ENCODE measurements at regions not wholly inside any gene's neighbourhood (a gene's known extent, or its start where the extent isn't known, plus 50 kb on each side); places are given as distances from the start of the nearest gene placed in this dataset.

- DNase-seq (ENCODE audit: low read depth), result no peak
- TF ChIP-seq, protein P1, sequence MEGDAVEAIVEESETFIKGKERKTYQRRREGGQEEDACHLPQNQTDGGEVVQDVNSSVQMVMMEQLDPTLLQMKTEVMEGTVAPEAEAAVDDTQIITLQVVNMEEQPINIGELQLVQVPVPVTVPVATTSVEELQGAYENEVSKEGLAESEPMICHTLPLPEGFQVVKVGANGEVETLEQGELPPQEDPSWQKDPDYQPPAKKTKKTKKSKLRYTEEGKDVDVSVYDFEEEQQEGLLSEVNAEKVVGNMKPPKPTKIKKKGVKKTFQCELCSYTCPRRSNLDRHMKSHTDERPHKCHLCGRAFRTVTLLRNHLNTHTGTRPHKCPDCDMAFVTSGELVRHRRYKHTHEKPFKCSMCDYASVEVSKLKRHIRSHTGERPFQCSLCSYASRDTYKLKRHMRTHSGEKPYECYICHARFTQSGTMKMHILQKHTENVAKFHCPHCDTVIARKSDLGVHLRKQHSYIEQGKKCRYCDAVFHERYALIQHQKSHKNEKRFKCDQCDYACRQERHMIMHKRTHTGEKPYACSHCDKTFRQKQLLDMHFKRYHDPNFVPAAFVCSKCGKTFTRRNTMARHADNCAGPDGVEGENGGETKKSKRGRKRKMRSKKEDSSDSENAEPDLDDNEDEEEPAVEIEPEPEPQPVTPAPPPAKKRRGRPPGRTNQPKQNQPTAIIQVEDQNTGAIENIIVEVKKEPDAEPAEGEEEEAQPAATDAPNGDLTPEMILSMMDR (IDR thresholded peaks at IDR 0.05; ENCODE audit: low read depth, low read length, missing control alignments), result no peak
- in situ Hi-C loops (cut with HindIII; ENCODE audit: low sequenced_read_pairs), result no loop called here
- no peak overlapping the region for H3K4me3 ChIP-seq (ENCODE audit: low read depth, low read length)
These were observed 173.3 kb downstream of the TANC2 start for GRCh38 chr17:63139356-63139755.

DNA sequence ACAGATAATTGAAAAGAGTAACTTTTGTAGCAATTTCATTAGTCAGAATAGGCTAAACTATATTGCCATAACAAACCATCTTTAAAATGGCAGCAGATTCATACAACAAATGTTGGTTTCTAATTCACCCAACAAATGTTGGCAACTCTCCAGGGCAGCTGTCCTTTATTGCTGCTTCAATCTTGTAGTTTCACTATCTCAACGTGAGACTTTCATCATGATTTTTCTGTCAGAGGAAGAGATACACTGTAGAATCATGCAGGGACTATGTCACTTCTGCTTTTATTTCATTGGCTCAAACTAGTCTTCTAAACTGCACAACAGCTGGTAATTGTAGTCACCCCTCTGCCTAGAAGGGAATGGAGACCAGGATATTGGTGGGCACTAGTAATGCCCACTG is 174.2 kb downstream of the TANC2 start:
- DNase-seq (ENCODE audit: low read depth), result peak; percentile 9
- TF ChIP-seq, protein P1 (IDR thresholded peaks at IDR 0.05; ENCODE audit: low read depth, low read length, missing control alignments), result no peak
- no peak overlapping the region for H3K4me3 ChIP-seq (ENCODE audit: low read depth, low read length)
- in situ Hi-C loops (cut with HindIII; ENCODE audit: low sequenced_read_pairs), result no loop called here

DNA sequence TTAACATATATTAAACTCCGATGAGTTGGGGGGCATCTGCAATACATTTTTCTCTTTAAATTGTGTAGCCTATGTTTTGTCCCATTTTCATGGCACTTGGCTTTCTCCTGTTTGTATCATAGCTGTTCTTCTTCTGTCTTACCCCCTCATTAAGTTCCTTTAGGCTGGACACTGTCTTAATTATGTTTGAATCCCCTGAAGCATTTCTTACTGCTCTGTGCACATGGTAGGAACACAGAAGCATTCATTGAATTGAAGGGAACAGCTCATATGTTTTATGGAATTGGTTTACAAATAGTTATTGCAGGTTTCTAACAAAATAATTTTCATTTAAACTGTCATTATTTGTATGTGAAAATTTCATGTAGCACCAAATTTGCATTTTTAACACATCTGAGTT is 176.8 kb downstream of the TANC2 start:
- in situ Hi-C loops (cut with HindIII; ENCODE audit: low sequenced_read_pairs), result no loop called here
- no peak overlapping the region for H3K4me3 ChIP-seq (ENCODE audit: low read depth, low read length)
- DNase-seq (ENCODE audit: low read depth), result no peak
- TF ChIP-seq, protein P1 (IDR thresholded peaks at IDR 0.05; ENCODE audit: low read depth, low read length, missing control alignments), result no peak

- in situ Hi-C loops (cut with HindIII; ENCODE audit: low sequenced_read_pairs), result no loop called here
- no peak for DNase-seq (ENCODE audit: low read depth)
- TF ChIP-seq, protein P1 (IDR thresholded peaks at IDR 0.05; ENCODE audit: low read depth, low read length, missing control alignments), result no peak
- H3K4me3 ChIP-seq (ENCODE audit: low read depth, low read length), result no peak overlapping the region
These were observed 184.5 kb downstream of the TANC2 start for GRCh38 chr17:63150490-63150889.

DNA sequence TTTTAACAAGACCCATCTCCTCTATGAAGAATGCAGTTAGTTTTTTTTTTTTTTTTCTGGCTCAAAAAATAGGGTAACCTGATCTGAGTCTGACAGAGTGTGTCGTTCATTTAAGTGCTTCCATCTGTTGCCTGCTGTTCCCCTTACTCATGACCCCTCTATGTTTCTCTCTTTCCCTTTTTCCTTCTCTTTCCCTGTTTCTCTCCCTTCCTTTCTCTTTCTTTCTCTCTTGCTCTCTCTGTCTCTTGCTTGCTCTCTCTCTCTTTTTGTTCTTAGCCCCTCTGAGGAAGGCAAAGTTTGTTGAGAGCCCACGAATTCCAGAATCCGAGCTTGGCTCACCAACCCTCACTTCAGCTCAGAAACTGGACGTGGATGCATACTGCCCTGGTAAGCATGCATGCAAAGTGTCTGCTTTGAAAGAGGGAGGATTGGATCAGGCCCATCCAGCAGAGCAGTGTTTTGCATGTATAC is 185.0 kb downstream of the TANC2 start:
- no peak for DNase-seq (ENCODE audit: low read depth)
- TF ChIP-seq, protein P1 (IDR thresholded peaks at IDR 0.05; ENCODE audit: low read depth, low read length, missing control alignments), result no peak

GRCh38 chr17:63151941-63152523 is 186.0 kb downstream of the TANC2 start:
- H3K4me3 ChIP-seq (ENCODE audit: low read depth, low read length), result no peak overlapping the region
- DNase-seq (ENCODE audit: low read depth), result no peak
- in situ Hi-C loops (cut with HindIII; ENCODE audit: low sequenced_read_pairs), result no loop called here
- TF ChIP-seq, protein P1 (IDR thresholded peaks at IDR 0.05; ENCODE audit: low read depth, low read length, missing control alignments), result no peak

More for the DNA sequence above, 185.0 kb downstream of the TANC2 start:
- in situ Hi-C loops (cut with HindIII; ENCODE audit: low sequenced_read_pairs), result no loop called here
- peak overlapping the region; percentile 6 for H3K4me3 ChIP-seq (ENCODE audit: low read depth, low read length)
